IMR-90 (cell line): ENCODE measurements at regions not wholly inside any gene's neighbourhood (a gene's known extent, or its start where the extent isn't known, plus 50 kb on each side); places are given as distances from the start of the nearest gene placed in this dataset.

Experiments used
- CTCF ChIP-seq: conservative IDR thresholded peaks from 2 replicates; pipeline ENCODE4 v1.5.1; 2012; ENCODE audit warnings: mild to moderate bottlenecking, low read depth, low read length, improper control_type of control experiment
- ELK1 ChIP-seq: fragments of 150-350 bp; IDR thresholded peaks from 2 replicates; pipeline ENCODE4 v1.6.1; 2016; ENCODE audit warnings: low read depth, mild to moderate bottlenecking, low read length, moderate library complexity, borderline replicate concordance
- FOS ChIP-seq: fragments of 150-350 bp; IDR thresholded peaks from 2 replicates; pipeline ENCODE4 v1.6.1; 2016; ENCODE audit warnings: low read depth, low read length
- MAFK ChIP-seq: IDR thresholded peaks from 2 replicates; pipeline ENCODE4 v1.6.1; 2012; ENCODE audit warnings: low read depth, low read length, improper control_type of control experiment
- MAZ ChIP-seq: IDR thresholded peaks from 2 replicates; pipeline ENCODE4 v1.6.1; 2012; ENCODE audit warnings: low read depth, mild to moderate bottlenecking, low read length, improper control_type of control experiment, moderate library complexity, borderline replicate concordance
- MXI1 ChIP-seq: IDR thresholded peaks from 2 replicates; pipeline ENCODE4 v1.6.1; 2012; ENCODE audit warnings: low read depth, mild to moderate bottlenecking, low read length, moderate library complexity, borderline replicate concordance
- NFE2L2 ChIP-seq: fragments of 150-350 bp; IDR thresholded peaks from 2 replicates; pipeline ENCODE4 v1.6.1; 2016; ENCODE audit warnings: low read depth, mild to moderate bottlenecking, low read length
- POLR2A ChIP-seq: IDR thresholded peaks from 2 replicates; pipeline ENCODE4 v1.6.1; 2012; ENCODE audit warnings: mild to moderate bottlenecking, low read depth, low read length
- RAD21 ChIP-seq: IDR thresholded peaks from 2 replicates; pipeline ENCODE4 v1.6.1; 2012; ENCODE audit warnings: low read length, improper control_type of control experiment
- RFX5 ChIP-seq: IDR thresholded peaks from 2 replicates; pipeline ENCODE4 v1.8.0; 2012; ENCODE audit warnings: low read depth, mild to moderate bottlenecking, low read length, moderate library complexity
- SMC3 ChIP-seq: fragments of 150-350 bp; IDR thresholded peaks from 2 replicates; pipeline ENCODE4 v1.6.1; 2016; ENCODE audit warnings: low read depth, mild to moderate bottlenecking, antibody characterized with exemption, low read length, moderate library complexity
- USF2 ChIP-seq: fragments of 150-350 bp; IDR thresholded peaks from 2 replicates; pipeline ENCODE4 v1.6.1; 2017; ENCODE audit warnings: mild to moderate bottlenecking, antibody characterized with exemption, low read length, low read depth

- no peak for TF ChIP-seq POLR2A
- no peak for TF ChIP-seq CTCF
- TF ChIP-seq MAFK, result no peak
- no peak for TF ChIP-seq NFE2L2
- no peak for TF ChIP-seq FOS
- no peak for TF ChIP-seq SMC3
- no peak for TF ChIP-seq MAZ
- TF ChIP-seq RFX5, result no peak
- no peak for TF ChIP-seq USF2
- TF ChIP-seq MXI1, result no peak
- TF ChIP-seq RAD21, result no peak
- no peak for TF ChIP-seq ELK1
These were observed 746.6 kb upstream of the ADGRB3 start for GRCh38 chr6:67888546-67888885.
